ENCODE measurements at regions not wholly inside any gene's neighbourhood (a gene's known extent, or its start where the extent isn't known, plus 50 kb on each side); places are given as distances from the start of the nearest gene placed in this dataset.

DNA sequence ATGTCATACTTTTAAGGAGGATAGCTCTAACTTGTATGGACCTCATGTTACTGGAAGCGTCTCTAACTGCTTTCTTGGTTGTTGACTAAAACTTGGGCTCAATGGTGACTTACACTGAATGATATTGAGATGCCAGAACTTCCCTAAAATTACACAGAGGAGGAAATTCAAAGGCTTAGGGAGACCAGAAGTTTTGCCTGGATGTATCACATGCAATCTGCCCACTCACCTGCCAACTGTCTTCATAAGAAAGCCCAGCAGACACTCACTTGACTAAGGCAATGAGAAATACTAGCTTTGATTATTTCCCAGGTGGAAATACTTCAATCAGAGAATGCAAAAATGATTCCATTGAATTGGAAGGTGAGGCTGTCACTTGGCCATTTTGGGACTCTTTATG is 51.2 kb upstream of the PDYN start:
- ChIA-PET POLR2A (no interaction called here), CTCF (interaction anchor here (1.0 to 1.4 kb wide), 2 partner anchors 38 to 127 kb away, joined by 6 read pairs; no protein-coding TSS in a partner anchor)
- 0 out of 2 replicates have a peak, but pooled peaks cover 8% of the 10 kb centered on the region for H3K27me3 ChIP-seq (ENCODE audit: insufficient read depth)
- no peak overlapping the region for H3K4me2 ChIP-seq
- no peak overlapping the region for H3K9ac ChIP-seq
- 12% methylated on average over 1 of the region's 1 CpG for WGBS (ENCODE audit: low lambda C conversion rate)
- H3K9me2 ChIP-seq = no peaks in the 10 kb centered on the region
- H3K9me3 ChIP-seq = no peaks in the 10 kb centered on the region
- H3K79me2 ChIP-seq (ENCODE audit: insufficient read depth) = no peaks in the 10 kb centered on the region
- H3F3A ChIP-seq (replicated peaks; ENCODE audit: insufficient read depth) = no peaks in the 10 kb centered on the region
- H3K27ac ChIP-seq (ENCODE audit: low read depth in 2 of 2, low read length in 1 of 2) = no peak overlapping the region
- DNase-seq = no peak
- TF ChIP-seq, protein P1, sequence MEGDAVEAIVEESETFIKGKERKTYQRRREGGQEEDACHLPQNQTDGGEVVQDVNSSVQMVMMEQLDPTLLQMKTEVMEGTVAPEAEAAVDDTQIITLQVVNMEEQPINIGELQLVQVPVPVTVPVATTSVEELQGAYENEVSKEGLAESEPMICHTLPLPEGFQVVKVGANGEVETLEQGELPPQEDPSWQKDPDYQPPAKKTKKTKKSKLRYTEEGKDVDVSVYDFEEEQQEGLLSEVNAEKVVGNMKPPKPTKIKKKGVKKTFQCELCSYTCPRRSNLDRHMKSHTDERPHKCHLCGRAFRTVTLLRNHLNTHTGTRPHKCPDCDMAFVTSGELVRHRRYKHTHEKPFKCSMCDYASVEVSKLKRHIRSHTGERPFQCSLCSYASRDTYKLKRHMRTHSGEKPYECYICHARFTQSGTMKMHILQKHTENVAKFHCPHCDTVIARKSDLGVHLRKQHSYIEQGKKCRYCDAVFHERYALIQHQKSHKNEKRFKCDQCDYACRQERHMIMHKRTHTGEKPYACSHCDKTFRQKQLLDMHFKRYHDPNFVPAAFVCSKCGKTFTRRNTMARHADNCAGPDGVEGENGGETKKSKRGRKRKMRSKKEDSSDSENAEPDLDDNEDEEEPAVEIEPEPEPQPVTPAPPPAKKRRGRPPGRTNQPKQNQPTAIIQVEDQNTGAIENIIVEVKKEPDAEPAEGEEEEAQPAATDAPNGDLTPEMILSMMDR (IDR thresholded peaks at IDR 0.05) = no peak
- H2AFZ ChIP-seq (ENCODE audit: low read depth) = no peak overlapping the region
- no peaks in the 10 kb centered on the region for H3K4me1 ChIP-seq (ENCODE audit: control insufficient read depth in 1 of 2, insufficient read depth in 2 of 2, low read depth in 1 of 2, low read length in 1 of 2)
- no peak overlapping the region for H3K4me3 ChIP-seq (ENCODE audit: low read depth in 2 of 2, low read length in 1 of 2)
- H4K20me1 ChIP-seq (ENCODE audit: insufficient read depth) = no peaks in the 10 kb centered on the region
- no peaks in the 10 kb centered on the region for H3K36me3 ChIP-seq (replicated peaks in 1 of 2; ENCODE audit: control insufficient read depth in 1 of 2, insufficient read depth in 2 of 2, low read length in 1 of 2)
